ENCODE measurements at regions not wholly inside any gene's neighbourhood (a gene's known extent, or its start where the extent isn't known, plus 50 kb on each side); places are given as distances from the start of the nearest gene placed in this dataset.

- TF ChIP-seq CTCF (IDR thresholded peaks at IDR 0.05): no peak
- Histone ChIP-seq H3K4me3 (no peak overlapping the region), H3K9me3 (no peaks in the 10 kb centered on the region), H3K27ac (no peak overlapping the region), H3K27me3 (replicated peaks; ENCODE audit: insufficient read depth) (no peaks in the 10 kb centered on the region), H3K36me3 (no peaks in the 10 kb centered on the region), H3K4me1 (ENCODE audit: control insufficient read depth in 1 of 2, low read depth in 2 of 2) (no peaks in the 10 kb centered on the region)
- no peak for DNase-seq (ENCODE audit: low spot score)
- no peak for ATAC-seq (ENCODE audit: insufficient number of reproducible peaks, low FRiP score, low read depth)
These were observed 239.9 kb upstream of the NOX3 start for GRCh38 chr6:155695495-155695894.

- no peak overlapping the region for H3K27ac ChIP-seq
- ATAC-seq (ENCODE audit: insufficient number of reproducible peaks, low FRiP score, low read depth) (no peak), DNase-seq (ENCODE audit: low spot score) (no peak)
- H3K36me3 ChIP-seq: no peaks in the 10 kb centered on the region
- no peaks in the 10 kb centered on the region for H3K27me3 ChIP-seq (replicated peaks; ENCODE audit: insufficient read depth)
- no peak overlapping the region for H3K4me3 ChIP-seq
- H3K9me3 ChIP-seq: no peaks in the 10 kb centered on the region
- TF ChIP-seq CTCF (IDR thresholded peaks at IDR 0.05): no peak
- no peaks in the 10 kb centered on the region for H3K4me1 ChIP-seq (ENCODE audit: control insufficient read depth in 1 of 2, low read depth in 2 of 2)
These were observed 238.8 kb upstream of the NOX3 start for GRCh38 chr6:155694419-155694790.

- no peaks in the 10 kb centered on the region for H3K4me1 ChIP-seq (ENCODE audit: control insufficient read depth in 1 of 2, low read depth in 2 of 2)
- TF ChIP-seq CTCF (IDR thresholded peaks at IDR 0.05): no peak
- no peak for DNase-seq (ENCODE audit: low spot score)
- H3K27ac ChIP-seq: no peak overlapping the region
- H3K4me3 ChIP-seq: no peak overlapping the region
- no peaks in the 10 kb centered on the region for H3K36me3 ChIP-seq
- no peaks in the 10 kb centered on the region for H3K27me3 ChIP-seq (replicated peaks; ENCODE audit: insufficient read depth)
- no peaks in the 10 kb centered on the region for H3K9me3 ChIP-seq
- no peak for ATAC-seq (ENCODE audit: insufficient number of reproducible peaks, low FRiP score, low read depth)
These were observed 238.2 kb upstream of the NOX3 start for GRCh38 chr6:155693573-155694418.

GRCh38 chr6:155690820-155691219 is 235.2 kb upstream of the NOX3 start:
- no peaks in the 10 kb centered on the region for H3K9me3 ChIP-seq
- no peak for TF ChIP-seq CTCF (IDR thresholded peaks at IDR 0.05)
- H3K4me1 ChIP-seq (ENCODE audit: control insufficient read depth in 1 of 2, low read depth in 2 of 2): no peaks in the 10 kb centered on the region
- H3K36me3 ChIP-seq: no peaks in the 10 kb centered on the region
- no peak overlapping the region for H3K27ac ChIP-seq
- no peak for ATAC-seq (ENCODE audit: insufficient number of reproducible peaks, low FRiP score, low read depth)
- no peak overlapping the region for H3K4me3 ChIP-seq
- no peak for DNase-seq (ENCODE audit: low spot score)
- H3K27me3 ChIP-seq (replicated peaks; ENCODE audit: insufficient read depth): no peaks in the 10 kb centered on the region

GRCh38 chr6:155687645-155688044 is 232.0 kb upstream of the NOX3 start:
- no peak for ATAC-seq (ENCODE audit: insufficient number of reproducible peaks, low FRiP score, low read depth)
- Histone ChIP-seq H3K36me3 (no peaks in the 10 kb centered on the region), H3K9me3 (no peaks in the 10 kb centered on the region), H3K4me3 (no peak overlapping the region), H3K4me1 (ENCODE audit: control insufficient read depth in 1 of 2, low read depth in 2 of 2) (no peaks in the 10 kb centered on the region), H3K27me3 (replicated peaks; ENCODE audit: insufficient read depth) (no peaks in the 10 kb centered on the region), H3K27ac (no peak overlapping the region)
- DNase-seq (ENCODE audit: low spot score): no peak
- no peak for TF ChIP-seq CTCF (IDR thresholded peaks at IDR 0.05)

Measured in thoracic aorta (tissue), 2 donors.